Activated T-cell treated with anti-CD3 and anti-CD28 coated beads, Interleukin-2, amount 50 U/mL, for 48 hours (primary cell): ENCODE measurements at regions not wholly inside any gene's neighbourhood (a gene's known extent, or its start where the extent isn't known, plus 50 kb on each side); places are given as distances from the start of the nearest gene placed in this dataset.

Source experiments
- DNase-seq, 2 experiments: peaks; one replicate each; pipeline ENCODE4 v3.0.0-alpha.2; 2020

GRCh38 chrX:131704136-131704695, 160.3 kb downstream of the OR13H1 start:
- peak; percentile 87 to 88 for DNase-seq

- no peak for DNase-seq
Measured at GRCh38 chrX:131709553-131709952, 165.7 kb downstream of the OR13H1 start.

GRCh38 chrX:131711478-131711867, 167.6 kb downstream of the OR13H1 start:
- DNase-seq, result no peak

GRCh38 chrX:131723646-131724045, 179.8 kb downstream of the OR13H1 start:
- no peak for DNase-seq

GRCh38 chrX:131724292-131724691, 180.4 kb downstream of the OR13H1 start:
- no peak for DNase-seq

- no peak for DNase-seq
Measured at GRCh38 chrX:131725001-131725654, 181.3 kb downstream of the OR13H1 start.

- no peak for DNase-seq
Measured at GRCh38 chrX:131727778-131728177, 183.9 kb downstream of the OR13H1 start.

GRCh38 chrX:131728295-131729145, 184.6 kb downstream of the OR13H1 start:
- DNase-seq, result peak; percentile 78 to 82

GRCh38 chrX:131729295-131729694, 185.4 kb downstream of the OR13H1 start:
- DNase-seq, result peak; percentile 81 to 83

GRCh38 chrX:131734621-131735020, 190.7 kb downstream of the OR13H1 start:
- DNase-seq, result peak; percentile 61 to 65

- no peak for DNase-seq
Measured at GRCh38 chrX:131735127-131735526, 191.3 kb downstream of the OR13H1 start.

GRCh38 chrX:131739823-131740222, 195.9 kb downstream of the OR13H1 start:
- DNase-seq, result no peak

- DNase-seq, result peak; percentile 83
Measured at GRCh38 chrX:131741103-131741581, 197.3 kb downstream of the OR13H1 start.

GRCh38 chrX:131745942-131746489, 202.1 kb downstream of the OR13H1 start:
- no peak for DNase-seq

- peak; percentile 85 to 88 for DNase-seq
Measured at GRCh38 chrX:131746491-131746968, 202.7 kb downstream of the OR13H1 start.

GRCh38 chrX:131747173-131747572, 203.3 kb downstream of the OR13H1 start:
- DNase-seq, result peak; percentile 74 to 77

- DNase-seq, result peak; percentile 80
Measured at GRCh38 chrX:131752493-131753198, 208.8 kb downstream of the OR13H1 start.

GRCh38 chrX:131762802-131763234, 218.9 kb downstream of the OR13H1 start:
- DNase-seq, result peak; percentile 49 to 63

- DNase-seq, result peak; percentile 80 to 81
Measured at GRCh38 chrX:131763674-131764073, 219.8 kb downstream of the OR13H1 start.

- no peak for DNase-seq
Measured at GRCh38 chrX:131764216-131764615, 220.3 kb downstream of the OR13H1 start.

- DNase-seq, result peak; percentile 70 to 72
Measured at GRCh38 chrX:131778269-131779218, 234.7 kb downstream of the OR13H1 start.
